ENCODE measurements at regions not wholly inside any gene's neighbourhood (a gene's known extent, or its start where the extent isn't known, plus 50 kb on each side); places are given as distances from the start of the nearest gene placed in this dataset.
A peak's percentile ranks its signal among the peaks of the same experiment; 100 is the strongest.
"Not testable (repeated sequence)": the region's sequence is repeated elsewhere in the genome, so short reads cannot be mapped to it uniquely, and the experiment has no call there.

DNA sequence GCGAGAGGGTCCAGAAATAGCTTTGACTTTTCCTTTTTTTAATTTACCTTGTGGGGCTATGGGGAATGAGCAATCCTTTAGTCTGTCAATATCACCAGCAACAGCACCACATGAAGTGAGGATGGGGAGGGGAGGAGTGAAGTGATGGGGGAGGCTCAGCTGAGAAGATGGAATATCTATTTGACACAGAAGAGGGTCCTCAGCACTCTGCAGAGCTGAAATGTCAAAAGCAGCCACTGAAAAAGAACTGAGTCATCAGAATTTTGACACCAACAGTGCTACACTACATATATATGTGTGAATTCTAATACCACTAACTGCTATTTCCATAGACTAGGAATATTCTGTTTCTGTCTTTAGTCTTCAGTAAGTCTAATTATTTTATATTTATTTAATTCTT lies 427.0 kb upstream of the PBX1 start:
- DNase-seq (no peak), ATAC-seq (ENCODE audit: poor library complexity) (no peak)
- intact Hi-C loops (cut with DNase I): no loop called here

DNA sequence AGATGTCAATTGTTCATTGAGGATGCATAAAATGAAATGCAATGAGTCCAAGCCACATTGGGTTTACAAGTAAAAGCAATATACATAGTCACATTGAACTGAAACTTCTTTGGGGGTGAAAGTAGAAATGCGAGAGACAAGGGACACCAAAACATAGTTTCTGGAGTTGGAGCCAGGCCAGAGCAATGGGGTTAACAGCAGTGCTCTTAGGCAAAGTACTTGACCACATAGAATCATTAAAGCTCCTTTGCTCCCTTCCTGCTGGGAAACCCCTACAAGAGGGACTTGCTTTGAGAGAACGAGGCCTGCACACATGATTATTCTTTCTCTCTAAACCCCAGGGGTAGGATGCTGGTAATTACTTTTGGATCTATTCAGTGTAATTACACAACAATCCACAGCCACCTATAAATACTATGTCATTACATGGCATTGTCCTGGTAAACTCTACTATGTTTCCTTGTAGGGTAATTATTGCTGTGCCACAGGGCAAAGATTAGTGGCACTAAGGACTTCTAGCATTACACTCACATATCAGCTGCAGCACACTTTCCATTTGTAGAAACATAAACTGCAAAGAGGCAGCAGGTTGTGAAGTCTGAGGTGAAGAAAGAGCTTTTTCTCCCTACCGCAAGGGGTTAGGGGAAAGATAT lies 421.6 kb upstream of the PBX1 start:
- ATAC-seq (ENCODE audit: poor library complexity): no peak
- DNase-seq: no peak
- intact Hi-C loops (cut with DNase I): no loop called here

GRCh38 chr1:164141797-164142196 lies 417.2 kb upstream of the PBX1 start:
- intact Hi-C loops (cut with DNase I): no loop called here
- DNase-seq (no peak), ATAC-seq (ENCODE audit: poor library complexity) (no peak)

DNA sequence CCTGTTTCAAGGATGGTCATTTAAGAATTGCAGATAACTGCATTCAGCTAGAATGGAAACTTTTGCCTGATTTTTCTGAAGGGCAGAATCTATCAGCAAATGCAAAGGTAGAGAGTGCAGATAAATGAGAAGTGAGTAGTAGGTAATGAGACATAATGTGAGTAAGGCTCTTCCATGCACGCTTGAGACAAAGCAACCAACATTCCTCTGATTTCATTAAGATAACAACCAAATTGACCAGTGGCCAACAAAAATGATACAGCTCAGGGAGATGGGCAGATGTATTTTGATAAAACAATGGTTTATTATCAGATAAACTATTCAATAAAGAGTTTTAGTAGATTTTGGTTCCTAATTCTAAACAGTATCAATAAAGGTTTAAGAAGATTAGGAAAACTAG lies 404.4 kb upstream of the PBX1 start:
- no peak for ATAC-seq (ENCODE audit: poor library complexity)
- intact Hi-C loops (cut with DNase I): no loop called here
- DNase-seq: no peak

GRCh38 chr1:164155347-164155746 lies 403.6 kb upstream of the PBX1 start:
- DNase-seq: no peak
- intact Hi-C loops (cut with DNase I): no loop called here
- ATAC-seq (ENCODE audit: poor library complexity): no peak

DNA sequence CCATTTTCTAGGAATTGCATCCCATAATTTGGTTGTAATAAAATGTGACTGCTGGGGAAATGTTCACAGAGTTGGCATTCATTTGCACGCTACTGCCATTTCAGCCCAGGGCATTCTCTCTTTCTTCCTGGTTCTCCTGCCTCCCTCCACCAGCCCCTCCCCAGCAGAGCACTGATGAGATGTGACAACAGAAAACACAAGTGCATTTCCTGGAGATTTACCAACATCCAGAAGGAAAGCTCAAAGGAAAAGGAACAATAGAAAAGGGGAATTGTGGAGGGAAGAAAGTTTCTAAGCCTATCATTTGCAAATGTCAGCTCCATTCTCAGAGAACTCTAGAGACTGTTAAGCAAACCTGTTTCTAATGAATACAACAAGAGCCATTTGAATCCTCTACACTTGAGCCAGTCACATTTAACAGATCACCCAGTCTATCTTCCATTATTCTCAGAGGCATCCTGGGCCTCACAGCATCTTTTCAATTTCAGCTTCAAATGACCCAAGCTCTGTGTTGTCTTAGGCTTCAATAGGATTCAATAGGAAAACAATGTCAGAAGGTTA lies 395.6 kb upstream of the PBX1 start:
- intact Hi-C loops (cut with DNase I): no loop called here
- no peak for DNase-seq
- ATAC-seq (ENCODE audit: poor library complexity): no peak

- ATAC-seq (ENCODE audit: poor library complexity): no peak
- no peak for DNase-seq
- intact Hi-C loops (cut with DNase I): no loop called here
These were observed 393.5 kb upstream of the PBX1 start for GRCh38 chr1:164165466-164165865.

DNA sequence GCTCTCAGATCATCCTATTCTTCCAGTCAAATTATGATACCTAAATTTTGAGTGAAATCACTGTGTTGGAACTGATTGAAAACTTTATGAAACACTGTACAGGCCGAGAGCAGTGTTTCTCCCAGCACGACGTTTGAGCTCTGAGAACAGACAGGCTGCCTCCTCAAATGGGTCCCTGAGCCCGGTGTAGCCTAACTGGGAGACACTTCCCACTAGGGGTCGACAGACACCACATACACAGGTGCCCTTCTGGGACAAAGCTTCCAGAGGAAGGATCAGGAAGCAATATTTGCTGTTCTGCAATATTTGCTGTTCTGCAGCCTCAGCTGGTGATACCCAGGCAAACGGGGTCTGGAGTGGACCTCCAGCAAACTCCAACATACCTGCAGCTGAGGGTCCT lies 392.5 kb upstream of the PBX1 start:
- intact Hi-C loops (cut with DNase I): not testable (repeated sequence)
- ATAC-seq (ENCODE audit: poor library complexity) (peak; percentile 70), DNase-seq (peak; percentile 38)

- ATAC-seq (ENCODE audit: poor library complexity) (no peak), DNase-seq (no peak)
- intact Hi-C loops (cut with DNase I): no loop called here
These were observed 381.9 kb upstream of the PBX1 start for GRCh38 chr1:164177118-164177517.

GRCh38 chr1:164180824-164181223 lies 378.2 kb upstream of the PBX1 start:
- ATAC-seq (ENCODE audit: poor library complexity): no peak
- intact Hi-C loops (cut with DNase I): no loop called here
- no peak for DNase-seq

DNA sequence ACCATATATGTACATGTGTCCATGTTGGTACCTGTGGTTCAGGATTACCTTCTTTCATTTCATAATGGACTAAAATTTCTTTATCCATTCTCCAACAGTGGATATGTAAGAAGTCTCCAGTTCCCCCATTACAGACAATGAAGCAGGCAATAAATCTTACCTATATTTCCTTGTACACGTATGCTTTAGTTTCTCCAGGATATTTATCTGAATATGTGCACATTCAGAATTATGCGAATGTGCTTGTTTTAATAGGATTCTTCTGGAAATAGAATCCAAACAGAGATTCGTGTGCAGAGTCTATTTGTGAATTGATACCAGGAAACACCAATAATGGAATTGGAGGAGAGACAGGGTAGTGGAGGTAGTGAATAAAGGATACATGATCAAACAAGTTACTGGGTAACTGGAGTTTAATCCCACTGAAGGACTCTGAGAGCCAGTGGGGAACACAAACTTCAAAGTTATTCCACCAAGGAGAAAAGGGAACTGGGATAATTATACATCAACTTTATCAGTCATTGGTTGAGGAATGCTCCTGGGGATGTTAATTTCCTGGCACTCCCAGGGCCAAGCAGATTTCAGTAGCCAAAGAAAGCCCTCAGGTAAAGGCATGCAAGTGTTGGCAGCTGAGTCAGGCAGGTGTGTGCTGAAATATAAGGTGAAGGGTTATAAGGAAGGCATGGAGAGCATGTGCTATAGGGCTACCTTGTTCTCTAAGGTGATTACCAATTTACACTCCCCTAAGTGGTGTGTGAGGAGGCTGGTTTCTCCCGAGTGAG lies 374.9 kb upstream of the PBX1 start:
- intact Hi-C loops (cut with DNase I): no loop called here
- DNase-seq (no peak), ATAC-seq (ENCODE audit: poor library complexity) (no peak)

GRCh38 chr1:164186881-164187280 lies 372.1 kb upstream of the PBX1 start:
- ATAC-seq (ENCODE audit: poor library complexity) (no peak), DNase-seq (no peak)
- intact Hi-C loops (cut with DNase I): no loop called here

DNA sequence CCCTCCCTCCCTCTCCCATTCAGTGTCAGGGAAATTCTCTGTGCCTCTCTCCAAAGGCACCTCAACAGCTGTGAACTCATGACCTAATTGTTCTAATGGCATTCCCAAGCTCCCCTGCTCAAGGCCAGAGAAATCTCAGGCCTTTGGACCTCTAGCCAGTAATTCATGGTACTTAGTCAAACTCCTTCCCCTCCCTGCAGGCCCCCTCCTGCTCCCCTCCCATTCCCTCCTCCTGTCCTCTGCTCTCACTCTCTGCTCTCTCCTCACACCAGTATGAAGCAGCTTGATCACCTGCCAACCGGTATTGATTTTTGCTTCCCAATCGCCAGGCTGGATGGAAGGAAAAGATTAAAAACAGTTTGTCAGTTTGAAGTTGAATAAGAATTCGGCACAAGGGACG lies 370.5 kb upstream of the PBX1 start:
- intact Hi-C loops (cut with DNase I): no loop called here
- ATAC-seq (ENCODE audit: poor library complexity) (no peak), DNase-seq (no peak)

GRCh38 chr1:164191191-164191590 lies 367.8 kb upstream of the PBX1 start:
- no peak for ATAC-seq (ENCODE audit: poor library complexity)
- no peak for DNase-seq
- intact Hi-C loops (cut with DNase I): no loop called here

DNA sequence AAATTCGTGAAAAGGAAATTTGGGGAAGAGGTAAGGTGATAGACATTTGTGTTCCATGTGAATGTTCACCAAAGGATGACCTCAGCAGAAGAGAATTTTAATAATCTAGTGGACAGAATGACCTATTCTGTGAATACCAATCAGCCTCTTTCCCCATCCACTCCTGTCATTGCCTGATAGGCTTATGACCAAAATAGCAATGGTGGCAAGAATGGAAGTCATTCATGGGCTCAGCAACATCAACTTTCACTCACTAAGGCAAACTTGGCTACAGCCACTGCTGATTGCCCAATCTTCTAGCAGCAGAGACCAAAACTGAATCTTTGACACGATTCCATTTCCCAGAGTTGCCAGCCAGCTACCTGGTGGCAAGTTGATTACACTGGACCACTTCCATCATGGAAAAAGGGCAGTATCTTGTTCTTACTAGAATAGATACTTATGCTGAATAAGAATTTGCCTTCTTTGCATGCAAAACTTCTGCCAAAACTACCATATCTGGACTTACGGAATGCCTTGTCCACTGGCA lies 348.7 kb upstream of the PBX1 start:
- peak; percentile 43 for ATAC-seq (ENCODE audit: poor library complexity)
- no peak for DNase-seq
- intact Hi-C loops (cut with DNase I): no loop called here

GRCh38 chr1:164223378-164223777 lies 335.6 kb upstream of the PBX1 start:
- ATAC-seq (ENCODE audit: poor library complexity): no peak
- no peak for DNase-seq
- intact Hi-C loops (cut with DNase I): no loop called here

DNA sequence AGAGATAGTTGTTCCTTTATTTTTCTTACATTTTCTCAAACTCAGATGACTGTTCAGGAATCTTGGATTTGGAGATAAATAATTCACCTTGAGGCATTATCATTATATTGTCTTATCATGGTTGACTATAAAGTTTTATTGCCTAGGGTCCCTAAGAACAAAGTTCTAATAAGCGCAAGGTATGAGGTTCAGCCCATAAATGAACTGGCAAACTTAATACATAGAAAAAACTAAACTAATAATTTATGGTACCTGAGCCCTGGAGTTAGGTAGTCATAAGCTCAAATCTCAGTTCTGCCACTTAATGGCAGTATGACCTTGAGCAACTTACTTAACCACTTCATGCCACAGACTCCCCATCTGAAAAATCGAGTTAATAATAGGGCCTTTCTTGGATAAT lies 334.0 kb upstream of the PBX1 start:
- intact Hi-C loops (cut with DNase I): no loop called here
- DNase-seq (no peak), ATAC-seq (ENCODE audit: poor library complexity) (no peak)

- intact Hi-C loops (cut with DNase I): no loop called here
- DNase-seq: no peak
These were observed 332.0 kb upstream of the PBX1 start for GRCh38 chr1:164226977-164227376.

DNA sequence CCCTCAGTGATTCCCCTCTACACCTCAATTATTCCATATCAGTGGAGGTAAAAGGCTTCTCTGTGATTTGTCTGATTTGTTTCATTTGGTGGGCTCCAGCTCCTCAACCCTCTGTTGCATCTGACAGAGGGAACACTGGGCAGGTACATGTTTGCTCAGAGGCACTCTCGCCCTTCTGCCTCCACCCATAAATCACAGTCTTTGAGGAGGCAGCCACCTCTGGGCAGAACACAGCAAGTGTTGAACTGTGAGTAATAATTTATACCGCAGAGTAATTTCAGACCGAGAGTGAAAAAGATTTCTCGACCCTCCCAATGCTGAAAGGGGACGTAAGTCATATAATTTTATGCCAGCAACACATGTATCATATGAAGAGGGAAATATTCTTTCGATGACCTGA lies 330.1 kb upstream of the PBX1 start:
- no peak for DNase-seq
- no peak for ATAC-seq (ENCODE audit: poor library complexity)
- intact Hi-C loops (cut with DNase I): no loop called here

More at GRCh38 chr1:164226977-164227376, 332.0 kb upstream of the PBX1 start:
- no peak for ATAC-seq (ENCODE audit: poor library complexity)

DNA sequence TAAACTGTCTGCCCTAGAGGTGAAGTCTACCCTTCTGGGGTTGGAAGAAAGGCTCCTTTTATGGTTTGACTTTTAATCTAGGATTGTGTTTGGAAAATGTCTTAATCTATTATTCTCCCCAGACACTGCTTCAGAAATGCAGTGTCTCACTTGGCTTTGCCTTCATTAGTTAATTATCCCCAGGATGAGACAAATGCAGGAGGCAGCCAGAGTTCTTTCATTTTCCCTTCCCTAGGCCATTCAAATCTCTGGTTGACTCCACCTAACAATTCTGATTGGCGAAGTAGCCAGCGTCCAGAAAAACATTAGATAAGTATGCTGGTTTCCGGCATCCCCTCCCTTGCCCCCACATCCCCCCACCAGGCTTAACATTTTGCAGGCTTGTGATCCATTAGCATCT lies 325.8 kb upstream of the PBX1 start:
- intact Hi-C loops (cut with DNase I): no loop called here
- ATAC-seq (ENCODE audit: poor library complexity) (no peak), DNase-seq (no peak)
